SH-SY5Y (cell line): ENCODE measurements at regions not wholly inside any gene's neighbourhood (a gene's known extent, or its start where the extent isn't known, plus 50 kb on each side); places are given as distances from the start of the nearest gene placed in this dataset.

Source experiments
- GATA2 ChIP-seq: IDR thresholded peaks from 2 replicates; pipeline ENCODE4 v1.6.1; 2011; ENCODE audit warnings: mild to moderate bottlenecking, low read depth, low read length
- GATA3 ChIP-seq: IDR thresholded peaks from 2 replicates; pipeline ENCODE4 v1.6.1; 2011; ENCODE audit warnings: low read depth, mild to moderate bottlenecking, low read length, moderate library complexity

DNA sequence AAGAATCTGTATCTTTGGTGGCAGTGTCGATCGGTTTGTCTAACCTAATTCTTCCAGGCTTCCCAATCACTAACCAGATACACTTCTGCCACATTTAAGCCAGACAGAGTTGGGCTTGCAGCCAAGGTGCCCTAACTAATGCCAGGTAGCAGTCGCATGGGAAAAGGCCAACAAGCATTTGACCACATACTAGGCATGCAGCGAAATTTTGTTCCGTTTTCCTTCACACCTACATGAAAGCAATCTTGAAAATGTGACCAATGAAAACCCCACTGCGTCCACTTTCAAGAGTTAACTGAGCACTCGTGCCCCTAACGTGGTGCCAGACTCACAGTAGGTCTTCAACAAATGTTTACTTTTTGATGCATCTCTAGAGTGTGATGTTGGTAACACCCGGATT, 192.2 kb upstream of the TPM1 start:
- TF ChIP-seq GATA2, result no peak
- no peak for TF ChIP-seq GATA3
